ENCODE measurements at regions not wholly inside any gene's neighbourhood (a gene's known extent, or its start where the extent isn't known, plus 50 kb on each side); places are given as distances from the start of the nearest gene placed in this dataset.

DNA sequence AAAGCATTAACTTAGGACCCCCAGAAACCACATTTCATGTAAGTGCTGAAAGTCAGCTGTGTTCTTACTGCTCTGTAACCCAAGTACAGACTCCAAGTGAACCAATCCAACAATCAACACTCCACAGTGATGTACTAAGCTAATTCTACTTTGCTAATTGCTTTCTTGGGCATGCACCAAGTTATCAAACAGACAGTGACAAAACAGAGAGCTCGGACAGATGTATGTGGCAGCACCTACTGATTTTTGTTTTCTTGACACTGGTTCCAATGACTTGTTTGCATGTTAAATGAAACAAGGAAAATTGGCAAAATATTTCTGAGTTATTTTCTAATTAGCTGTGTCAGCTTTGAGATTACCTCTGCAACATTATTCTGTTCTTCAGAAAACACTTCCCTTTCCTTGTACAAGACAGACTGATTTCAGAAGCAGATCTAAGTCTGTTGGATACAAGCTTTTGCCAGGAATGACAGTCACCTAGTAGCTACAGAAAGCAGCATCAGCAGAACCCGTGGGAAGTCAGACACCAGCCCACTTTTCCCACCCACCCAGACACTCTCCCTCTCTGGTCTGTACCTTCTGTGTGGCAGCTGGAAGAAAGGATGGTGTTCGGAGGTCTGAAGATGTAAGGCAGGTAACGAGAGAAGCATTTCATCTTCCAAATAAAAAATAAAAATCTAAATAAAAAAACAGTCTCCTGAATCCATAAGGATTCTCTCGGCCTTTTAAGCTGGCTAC is 176.7 kb upstream of the PPP2R2B start:
- DNase-seq, result no peak
- CTCF ChIA-PET, result no interaction called here
- Mint-ChIP-seq H3K27me3 (peaks cover 3% of the 10 kb centered on the region), H3K36me3 (ENCODE audit: low read depth) (no peaks in the 10 kb centered on the region), H3K4me3 (no peak overlapping the region), H3K27ac (no peak overlapping the region), H3K4me1 (ENCODE audit: low read depth) (no peaks in the 10 kb centered on the region), H3K9me3 (no peaks in the 10 kb centered on the region)
- TF ChIP-seq, protein P1, sequence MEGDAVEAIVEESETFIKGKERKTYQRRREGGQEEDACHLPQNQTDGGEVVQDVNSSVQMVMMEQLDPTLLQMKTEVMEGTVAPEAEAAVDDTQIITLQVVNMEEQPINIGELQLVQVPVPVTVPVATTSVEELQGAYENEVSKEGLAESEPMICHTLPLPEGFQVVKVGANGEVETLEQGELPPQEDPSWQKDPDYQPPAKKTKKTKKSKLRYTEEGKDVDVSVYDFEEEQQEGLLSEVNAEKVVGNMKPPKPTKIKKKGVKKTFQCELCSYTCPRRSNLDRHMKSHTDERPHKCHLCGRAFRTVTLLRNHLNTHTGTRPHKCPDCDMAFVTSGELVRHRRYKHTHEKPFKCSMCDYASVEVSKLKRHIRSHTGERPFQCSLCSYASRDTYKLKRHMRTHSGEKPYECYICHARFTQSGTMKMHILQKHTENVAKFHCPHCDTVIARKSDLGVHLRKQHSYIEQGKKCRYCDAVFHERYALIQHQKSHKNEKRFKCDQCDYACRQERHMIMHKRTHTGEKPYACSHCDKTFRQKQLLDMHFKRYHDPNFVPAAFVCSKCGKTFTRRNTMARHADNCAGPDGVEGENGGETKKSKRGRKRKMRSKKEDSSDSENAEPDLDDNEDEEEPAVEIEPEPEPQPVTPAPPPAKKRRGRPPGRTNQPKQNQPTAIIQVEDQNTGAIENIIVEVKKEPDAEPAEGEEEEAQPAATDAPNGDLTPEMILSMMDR (IDR thresholded peaks at IDR 0.05), result no peak
- POLR2A ChIA-PET, result no interaction called here
- no peak for ATAC-seq
- intact Hi-C loops (cut with micrococcal nuclease), result no loop called here

DNA sequence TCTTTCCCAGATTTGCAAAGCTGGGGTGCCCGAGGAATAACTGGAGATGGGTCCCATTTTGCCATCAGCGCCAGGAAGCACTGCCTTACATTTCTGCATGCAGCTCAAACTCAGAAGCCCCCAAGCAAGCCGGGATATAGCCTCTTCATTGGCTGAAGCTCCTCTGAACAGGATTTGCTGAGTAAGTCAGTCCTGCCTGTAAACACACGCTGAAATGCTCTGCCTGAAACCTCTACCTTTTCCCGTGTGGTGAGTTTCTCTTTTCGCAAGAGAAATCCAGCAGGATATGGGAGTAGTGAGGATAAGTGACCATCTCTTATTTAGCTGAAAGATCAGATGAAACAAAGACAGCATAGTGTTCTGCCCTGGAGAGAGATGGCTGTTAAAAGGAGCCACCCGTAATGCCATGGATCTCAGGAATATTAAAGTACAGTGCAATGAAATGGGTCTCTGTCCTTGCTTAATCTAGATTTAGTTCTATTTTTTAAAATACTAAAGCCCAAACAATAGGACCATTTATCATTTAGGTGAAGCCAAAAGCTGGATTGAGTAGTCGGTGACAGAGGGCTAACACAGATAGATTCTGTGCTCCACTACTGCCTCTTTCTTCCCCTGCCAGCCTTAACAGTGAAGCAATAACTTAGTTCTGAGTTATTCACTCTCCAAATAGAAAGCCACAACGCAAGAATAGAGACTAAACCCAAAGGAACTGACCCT is 177.5 kb upstream of the PPP2R2B start:
- ChIA-PET POLR2A (no interaction called here), CTCF (no interaction called here)
- intact Hi-C loops (cut with micrococcal nuclease), result no loop called here
- Mint-ChIP-seq H3K27ac (no peak overlapping the region), H3K4me3 (no peak overlapping the region), H3K4me1 (ENCODE audit: low read depth) (no peaks in the 10 kb centered on the region), H3K36me3 (ENCODE audit: low read depth) (no peaks in the 10 kb centered on the region), H3K9me3 (no peaks in the 10 kb centered on the region), H3K27me3 (peaks cover 3% of the 10 kb centered on the region)
- DNase-seq, result no peak
- ATAC-seq, result no peak
- TF ChIP-seq, protein P1 (IDR thresholded peaks at IDR 0.05), result no peak

DNA sequence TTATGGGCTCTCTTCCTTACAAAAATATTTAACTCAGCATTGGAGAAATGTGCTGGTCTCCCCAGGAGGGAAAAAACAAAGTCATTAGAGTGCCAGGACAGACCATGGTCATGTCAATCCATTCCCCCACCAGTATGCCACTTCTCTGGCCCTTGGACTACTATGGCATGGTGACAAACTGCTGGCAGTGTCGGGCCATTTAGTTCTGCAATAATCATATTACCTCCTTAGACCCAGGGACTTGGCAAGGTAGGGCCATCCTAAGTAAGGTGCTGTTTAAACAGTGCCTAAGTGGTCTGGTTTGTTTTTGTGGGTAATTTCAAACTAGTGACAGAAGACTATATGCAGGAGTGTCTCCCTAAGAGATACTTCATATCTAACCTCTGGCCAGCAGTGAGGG is 177.8 kb upstream of the STK32A start:
- ChIA-PET CTCF (no interaction called here), POLR2A (no interaction called here)
- DNase-seq, result no peak

DNA sequence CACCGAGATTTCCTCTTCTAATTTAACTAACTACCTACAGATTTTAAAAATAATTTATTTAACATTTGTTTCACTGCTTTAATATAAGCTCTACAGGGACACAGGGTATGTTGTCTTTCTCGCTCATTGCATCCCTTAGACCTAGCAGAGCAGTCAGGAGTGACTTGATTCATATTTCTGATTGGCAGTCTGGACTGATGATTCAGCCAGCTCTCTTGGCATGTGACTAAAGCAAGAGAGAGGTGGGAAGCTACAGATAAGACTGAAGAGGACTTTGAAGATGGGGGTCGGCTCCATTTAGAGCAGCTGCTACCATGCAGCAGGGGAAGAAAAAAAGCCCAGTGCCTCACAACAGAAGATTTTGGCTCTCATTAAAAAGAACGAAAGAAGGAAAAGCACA is 173.4 kb upstream of the STK32A start:
- H3K36me3 Mint-ChIP-seq (ENCODE audit: low read depth), result no peaks in the 10 kb centered on the region
- ATAC-seq (no peak), DNase-seq (no peak)
- H3K4me1 Mint-ChIP-seq (ENCODE audit: low read depth), result peaks cover 2% of the 10 kb centered on the region
- no peaks in the 10 kb centered on the region for H3K9me3 Mint-ChIP-seq
- no peak overlapping the region for H3K27ac Mint-ChIP-seq
- TF ChIP-seq, protein P1 (IDR thresholded peaks at IDR 0.05), result no peak
- no peak overlapping the region for H3K4me3 Mint-ChIP-seq
- H3K27me3 Mint-ChIP-seq, result peaks cover 3% of the 10 kb centered on the region
- POLR2A ChIA-PET, result no interaction called here
- CTCF ChIA-PET, result interaction anchor here (1.5 kb wide), 1 partner anchor 127 kb away, joined by 4 read pairs; no protein-coding TSS in a partner anchor
- intact Hi-C loops (cut with micrococcal nuclease), result no loop called here

More for the DNA sequence above, 177.8 kb upstream of the STK32A start:
- H3K9me3 Mint-ChIP-seq, result no peaks in the 10 kb centered on the region
- intact Hi-C loops (cut with micrococcal nuclease), result no loop called here
- no peak overlapping the region for H3K4me3 Mint-ChIP-seq
- no peaks in the 10 kb centered on the region for H3K4me1 Mint-ChIP-seq (ENCODE audit: low read depth)
- no peak for ATAC-seq
- TF ChIP-seq, protein P1 (IDR thresholded peaks at IDR 0.05), result no peak
- H3K36me3 Mint-ChIP-seq (ENCODE audit: low read depth), result no peaks in the 10 kb centered on the region
- no peak overlapping the region for H3K27ac Mint-ChIP-seq
- peaks cover 4% of the 10 kb centered on the region for H3K27me3 Mint-ChIP-seq

DNA sequence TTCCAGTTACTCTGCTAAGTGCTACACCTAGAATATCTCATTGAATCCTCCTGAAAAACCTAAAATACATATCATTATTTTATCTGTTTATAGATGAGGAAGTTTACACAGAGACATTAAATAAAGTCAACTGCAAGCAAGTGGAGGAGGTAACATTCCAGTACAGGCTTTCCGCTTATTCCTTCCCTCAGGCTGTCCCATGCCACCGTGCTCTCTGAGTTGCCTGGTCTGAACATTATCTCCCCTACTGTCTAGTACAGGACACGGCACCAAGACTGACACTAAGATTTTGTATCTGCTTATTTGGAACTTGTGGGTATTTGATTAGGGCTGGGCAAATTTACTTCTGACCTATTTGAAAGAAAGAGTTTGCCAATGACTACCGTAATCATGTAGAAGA is 172.4 kb upstream of the STK32A start:
- no peak for ATAC-seq
- ChIA-PET POLR2A (no interaction called here), CTCF (no interaction called here)
- H3K4me1 Mint-ChIP-seq (ENCODE audit: low read depth), result peaks cover 2% of the 10 kb centered on the region
- intact Hi-C loops (cut with micrococcal nuclease), result no loop called here
- peaks cover 3% of the 10 kb centered on the region for H3K27me3 Mint-ChIP-seq
- H3K4me3 Mint-ChIP-seq, result no peak overlapping the region
- no peaks in the 10 kb centered on the region for H3K9me3 Mint-ChIP-seq
- TF ChIP-seq, protein P1 (IDR thresholded peaks at IDR 0.05), result no peak
- no peak overlapping the region for H3K27ac Mint-ChIP-seq
- no peaks in the 10 kb centered on the region for H3K36me3 Mint-ChIP-seq (ENCODE audit: low read depth)
- no peak for DNase-seq
